ENCODE measurements at regions not wholly inside any gene's neighbourhood (a gene's known extent, or its start where the extent isn't known, plus 50 kb on each side); places are given as distances from the start of the nearest gene placed in this dataset.

- DNase-seq (ENCODE audit: low read depth): no peak
Measured at GRCh38 chr2:16496426-16497388, 168.9 kb downstream of the CYRIA start.

- DNase-seq (ENCODE audit: low read depth): no peak
Measured at GRCh38 chr2:16495509-16496208, 170.0 kb downstream of the CYRIA start.

- DNase-seq (ENCODE audit: low read depth): no peak
Measured at GRCh38 chr2:16494836-16495508, 170.7 kb downstream of the CYRIA start.

GRCh38 chr2:16493788-16494187, 171.8 kb downstream of the CYRIA start:
- DNase-seq (ENCODE audit: low read depth): no peak

GRCh38 chr2:16487686-16488085, 177.9 kb downstream of the CYRIA start:
- DNase-seq (ENCODE audit: low read depth): no peak

- no peak for DNase-seq (ENCODE audit: low read depth)
Measured at GRCh38 chr2:16485251-16485650, 180.4 kb downstream of the CYRIA start.

GRCh38 chr2:16482460-16482859, 183.2 kb downstream of the CYRIA start:
- DNase-seq (ENCODE audit: low read depth): no peak

GRCh38 chr2:16481351-16481750, 184.3 kb downstream of the CYRIA start:
- DNase-seq (ENCODE audit: low read depth): no peak

GRCh38 chr2:16479721-16480120, 185.9 kb downstream of the CYRIA start:
- DNase-seq (ENCODE audit: low read depth): no peak

- DNase-seq (ENCODE audit: low read depth): no peak
Measured at GRCh38 chr2:16478434-16479210, 187.0 kb downstream of the CYRIA start.

GRCh38 chr2:16477648-16478047, 188.0 kb downstream of the CYRIA start:
- no peak for DNase-seq (ENCODE audit: low read depth)

- no peak for DNase-seq (ENCODE audit: low read depth)
Measured at GRCh38 chr2:16476866-16477265, 188.8 kb downstream of the CYRIA start.

- DNase-seq (ENCODE audit: low read depth): no peak
Measured at GRCh38 chr2:16475986-16476567, 189.6 kb downstream of the CYRIA start.

- no peak for DNase-seq (ENCODE audit: low read depth)
Measured at GRCh38 chr2:16475586-16475985, 190.0 kb downstream of the CYRIA start.

- DNase-seq (ENCODE audit: low read depth): no peak
Measured at GRCh38 chr2:16473575-16473974, 192.1 kb downstream of the CYRIA start.

GRCh38 chr2:16470936-16471490, 194.6 kb downstream of the CYRIA start:
- DNase-seq (ENCODE audit: low read depth): no peak

- DNase-seq (ENCODE audit: low read depth): no peak
Measured at GRCh38 chr2:16466821-16467151, 198.8 kb downstream of the CYRIA start.

- DNase-seq (ENCODE audit: low read depth): no peak
Measured at GRCh38 chr2:16466133-16466820, 199.4 kb downstream of the CYRIA start.

GRCh38 chr2:16464641-16465040, 201.0 kb downstream of the CYRIA start:
- DNase-seq (ENCODE audit: low read depth): no peak

GRCh38 chr2:16462958-16463357, 202.7 kb downstream of the CYRIA start:
- no peak for DNase-seq (ENCODE audit: low read depth)

- no peak for DNase-seq (ENCODE audit: low read depth)
Measured at GRCh38 chr2:16461672-16462071, 204.0 kb downstream of the CYRIA start.

Data from activated T-helper 1 cell treated with Interleukin-2 at 50 U/mL for 16 hours (primary cell).